Stomach (tissue), 4 donors: ENCODE measurements at regions not wholly inside any gene's neighbourhood (a gene's known extent, or its start where the extent isn't known, plus 50 kb on each side); places are given as distances from the start of the nearest gene placed in this dataset.

Experiments used
- EP300 ChIP-seq: sonication (generic); formaldehyde crosslinking; IDR thresholded peaks from one replicate; pipeline ENCODE4 v1.6.1; 2017; ENCODE audit warnings: antibody characterized with exemption
- POLR2A ChIP-seq, 4 donors: fragments of 450-650 bp; IDR thresholded peaks; one replicate each; pipeline ENCODE4 v1.6.1; 2016; ENCODE audit warnings: antibody characterized with exemption in 4 of 4, control low read depth in 2 of 4, mild to moderate bottlenecking in 1 of 4, moderate library complexity in 1 of 4
- POLR2AphosphoS5 ChIP-seq, 3 donors: sonication (generic); formaldehyde crosslinking; IDR thresholded peaks; one replicate each; pipeline ENCODE4 v1.6.1; 2016; ENCODE audit warnings: antibody characterized with exemption in 3 of 3
- TF ChIP-seq, protein P1 (sequence below), 7 experiments: fragments of 450-650 bp in 4 of 7; fragments of 200-600 bp in 3 of 7; sonication (generic) in 3 of 7; IDR thresholded peaks; one replicate each; pipeline ENCODE4 v1.5.1; 2016 to 2019; ENCODE audit warnings: antibody characterized with exemption in 7 of 7, control low read depth in 2 of 7, mild to moderate bottlenecking in 1 of 7

DNA sequence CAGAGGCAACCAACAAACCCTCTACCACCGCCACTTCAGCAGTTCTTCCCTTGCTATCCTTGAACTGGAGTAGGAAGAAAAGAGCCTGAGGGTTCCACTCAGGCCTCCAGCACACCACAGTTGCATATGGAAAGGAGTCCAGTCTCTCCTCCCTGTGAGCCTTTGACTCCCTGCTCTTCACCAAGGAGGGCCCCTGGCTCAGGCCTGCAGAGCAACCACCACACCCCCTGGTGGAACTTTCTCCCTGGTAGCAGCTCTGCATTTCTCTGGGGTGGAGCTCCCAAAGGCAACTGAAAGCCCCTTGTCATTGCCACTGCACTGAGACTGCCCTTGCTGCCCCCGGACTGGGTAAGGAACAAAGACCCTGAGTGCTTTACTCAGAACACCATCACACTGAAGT lies 1021.5 kb upstream of the ADGRL2 start:
- no peak for TF ChIP-seq EP300
- TF ChIP-seq, protein P1, sequence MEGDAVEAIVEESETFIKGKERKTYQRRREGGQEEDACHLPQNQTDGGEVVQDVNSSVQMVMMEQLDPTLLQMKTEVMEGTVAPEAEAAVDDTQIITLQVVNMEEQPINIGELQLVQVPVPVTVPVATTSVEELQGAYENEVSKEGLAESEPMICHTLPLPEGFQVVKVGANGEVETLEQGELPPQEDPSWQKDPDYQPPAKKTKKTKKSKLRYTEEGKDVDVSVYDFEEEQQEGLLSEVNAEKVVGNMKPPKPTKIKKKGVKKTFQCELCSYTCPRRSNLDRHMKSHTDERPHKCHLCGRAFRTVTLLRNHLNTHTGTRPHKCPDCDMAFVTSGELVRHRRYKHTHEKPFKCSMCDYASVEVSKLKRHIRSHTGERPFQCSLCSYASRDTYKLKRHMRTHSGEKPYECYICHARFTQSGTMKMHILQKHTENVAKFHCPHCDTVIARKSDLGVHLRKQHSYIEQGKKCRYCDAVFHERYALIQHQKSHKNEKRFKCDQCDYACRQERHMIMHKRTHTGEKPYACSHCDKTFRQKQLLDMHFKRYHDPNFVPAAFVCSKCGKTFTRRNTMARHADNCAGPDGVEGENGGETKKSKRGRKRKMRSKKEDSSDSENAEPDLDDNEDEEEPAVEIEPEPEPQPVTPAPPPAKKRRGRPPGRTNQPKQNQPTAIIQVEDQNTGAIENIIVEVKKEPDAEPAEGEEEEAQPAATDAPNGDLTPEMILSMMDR (IDR thresholded peaks at IDR 0.05) = no peak
- TF ChIP-seq POLR2A (IDR thresholded peaks at IDR 0.05) = no peak
- no peak for TF ChIP-seq POLR2AphosphoS5 (IDR thresholded peaks at IDR 0.05)
